ENCODE measurements at regions not wholly inside any gene's neighbourhood (a gene's known extent, or its start where the extent isn't known, plus 50 kb on each side); places are given as distances from the start of the nearest gene placed in this dataset.

DNA sequence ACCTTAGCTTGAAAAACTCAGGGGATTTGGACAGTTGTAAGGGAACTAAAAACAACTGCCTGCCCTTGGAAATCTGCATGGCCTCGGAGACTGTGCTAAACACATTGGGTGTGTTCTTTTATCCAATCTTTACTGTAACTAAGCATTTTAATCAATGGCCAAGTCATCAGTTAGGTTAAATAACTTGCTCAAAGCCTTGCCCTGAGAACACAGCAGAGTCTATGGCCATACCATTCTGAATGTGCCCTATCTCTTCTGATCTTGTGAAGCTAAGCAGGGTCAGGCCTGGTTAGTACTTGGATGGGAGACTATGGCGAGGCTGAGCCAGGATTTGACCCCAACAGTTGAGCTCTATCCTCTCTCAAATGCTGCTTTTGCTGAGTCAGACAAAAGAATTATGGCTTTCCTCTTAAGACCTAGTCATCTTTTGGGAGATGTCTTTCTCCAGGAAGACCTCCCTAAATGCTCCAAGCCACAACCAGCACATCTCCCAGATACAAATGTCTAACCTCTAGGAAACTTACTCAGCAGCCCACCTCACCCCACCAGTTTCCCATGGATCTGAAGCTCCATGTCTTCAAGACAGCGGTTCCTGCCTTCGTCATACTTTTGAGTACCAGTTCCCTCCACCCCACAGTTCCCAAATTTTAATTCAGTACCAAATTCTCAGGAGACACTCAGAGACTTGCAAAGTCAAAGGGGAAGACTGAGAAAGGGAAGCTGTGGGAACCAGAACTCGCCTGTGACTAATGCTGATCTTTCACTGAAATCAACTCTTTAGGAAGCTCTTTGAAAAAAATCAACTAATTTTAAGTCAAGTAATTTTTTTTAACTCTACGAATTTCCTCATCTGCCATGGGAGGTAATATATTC is 336.1 kb downstream of the MAF start:
- dilution Hi-C loops (cut with MboI; ENCODE audit: extremely low pct_ligation_motif_present, low sequenced_read_pairs): no loop called here
- Histone ChIP-seq H3K27ac (ENCODE audit: control insufficient read depth, insufficient read depth, low read length) (no peak overlapping the region), H3K9me1 (ENCODE audit: control insufficient read depth, extremely low read depth, insufficient read depth, low read length) (no peaks in the 10 kb centered on the region), H3K4me2 (ENCODE audit: control insufficient read depth, extremely low read depth, insufficient read depth, low read depth, low read length) (no peak overlapping the region), H4K20me1 (ENCODE audit: control insufficient read depth, extremely low read depth, insufficient read depth, low read length) (no peaks in the 10 kb centered on the region), H3K9ac (ENCODE audit: control insufficient read depth, extremely low read depth, insufficient read depth, low read length) (no peak overlapping the region), H2AFZ (ENCODE audit: control insufficient read depth, low read length) (no peak overlapping the region), H3K9me3 (ENCODE audit: control insufficient read depth, low read depth, low read length) (no peaks in the 10 kb centered on the region), H3K36me3 (ENCODE audit: control insufficient read depth in 2 of 2, extremely low read depth in 1 of 2, insufficient read depth in 2 of 2, low read length in 2 of 2) (no peaks in the 10 kb centered on the region), H3K4me1 (ENCODE audit: control insufficient read depth, extremely low read depth, insufficient read depth, low read length) (no peaks in the 10 kb centered on the region), H3K27me3 (ENCODE audit: control insufficient read depth, extremely low read depth, insufficient read depth, low read length) (no peaks in the 10 kb centered on the region), H3K79me2 (ENCODE audit: control insufficient read depth, insufficient read depth, low read length) (no peaks in the 10 kb centered on the region), H3K4me3 (ENCODE audit: control insufficient read depth in 2 of 3, extremely low read depth in 1 of 3, insufficient read depth in 2 of 3, low read depth in 1 of 3, low read length in 3 of 3) (no peak overlapping the region)
- DNase-seq (ENCODE audit: low read depth, low spot score): no peak
- no peak for FAIRE-seq
- TF ChIP-seq CTCF (optimal IDR thresholded peaks at IDR 0.05 in 1 of 3, IDR thresholded peaks at IDR 0.05 in 1 of 3, conservative IDR thresholded peaks at IDR 0.05 in 1 of 3; ENCODE audit: extremely low read depth in 1 of 3, insufficient read depth in 2 of 3, low read length in 3 of 3) (no peak), EZH2 (IDR thresholded peaks at IDR 0.05; ENCODE audit: low read length) (no peak)

- Histone ChIP-seq H3K36me3 (ENCODE audit: control insufficient read depth in 2 of 2, extremely low read depth in 1 of 2, insufficient read depth in 2 of 2, low read length in 2 of 2) (no peaks in the 10 kb centered on the region), H3K27ac (ENCODE audit: control insufficient read depth, insufficient read depth, low read length) (no peak overlapping the region), H3K9ac (ENCODE audit: control insufficient read depth, extremely low read depth, insufficient read depth, low read length) (no peak overlapping the region), H3K4me3 (ENCODE audit: control insufficient read depth in 2 of 3, extremely low read depth in 1 of 3, insufficient read depth in 2 of 3, low read depth in 1 of 3, low read length in 3 of 3) (no peak overlapping the region), H3K4me1 (ENCODE audit: control insufficient read depth, extremely low read depth, insufficient read depth, low read length) (no peaks in the 10 kb centered on the region), H3K9me1 (ENCODE audit: control insufficient read depth, extremely low read depth, insufficient read depth, low read length) (no peaks in the 10 kb centered on the region), H4K20me1 (ENCODE audit: control insufficient read depth, extremely low read depth, insufficient read depth, low read length) (no peaks in the 10 kb centered on the region), H3K9me3 (ENCODE audit: control insufficient read depth, low read depth, low read length) (no peaks in the 10 kb centered on the region), H3K4me2 (ENCODE audit: control insufficient read depth, extremely low read depth, insufficient read depth, low read depth, low read length) (no peak overlapping the region), H2AFZ (ENCODE audit: control insufficient read depth, low read length) (no peak overlapping the region), H3K27me3 (ENCODE audit: control insufficient read depth, extremely low read depth, insufficient read depth, low read length) (no peaks in the 10 kb centered on the region), H3K79me2 (ENCODE audit: control insufficient read depth, insufficient read depth, low read length) (no peaks in the 10 kb centered on the region)
- dilution Hi-C loops (cut with MboI; ENCODE audit: extremely low pct_ligation_motif_present, low sequenced_read_pairs): no loop called here
- TF ChIP-seq CTCF (optimal IDR thresholded peaks at IDR 0.05 in 1 of 3, IDR thresholded peaks at IDR 0.05 in 1 of 3, conservative IDR thresholded peaks at IDR 0.05 in 1 of 3; ENCODE audit: extremely low read depth in 1 of 3, insufficient read depth in 2 of 3, low read length in 3 of 3) (no peak), EZH2 (IDR thresholded peaks at IDR 0.05; ENCODE audit: low read length) (no peak)
- DNase-seq (ENCODE audit: low read depth, low spot score): no peak
- FAIRE-seq: no peak
These were observed 337.1 kb downstream of the MAF start for GRCh38 chr16:79263425-79263824.

Small RNAs in the stretch of these regions (small RNA-seq; reads per million reads assigned to genes)
- 0 to 0.25 (median 0) reads per million in 3 experiments for gene RNA5SP431 (ENCODE audit: insufficient read length in 3 of 3, low read depth in 3 of 3, low replicate concordance in 1 of 3)

All from keratinocyte (primary cell).